Neural cell (in vitro differentiated cells): ENCODE measurements at regions not wholly inside any gene's neighbourhood (a gene's known extent, or its start where the extent isn't known, plus 50 kb on each side); places are given as distances from the start of the nearest gene placed in this dataset.

Source experiments
- CTCF ChIP-seq: fragments of 450-650 bp; IDR thresholded peaks from 2 replicates; pipeline ENCODE4 v1.5.1; 2014; ENCODE audit warnings: antibody characterized with exemption, mild to moderate bottlenecking, moderate library complexity; ENCODE audit not compliant: poor library complexity, severe bottlenecking
- EZH2 ChIP-seq: fragments of 200-600, 300-800 bp; shearing (Covaris generic), sonication (generic); IDR thresholded peaks from 2 replicates; pipeline ENCODE4 v1.6.1; 2014; ENCODE audit warnings: antibody characterized with exemption, low read length, borderline replicate concordance, mild to moderate bottlenecking; ENCODE audit not compliant: insufficient read depth, poor library complexity, severe bottlenecking
- SMC3 ChIP-seq: fragments of 450-650 bp; conservative IDR thresholded peaks from 2 replicates; pipeline ENCODE4 v1.6.1; 2014; ENCODE audit warnings: antibody characterized with exemption, mild to moderate bottlenecking, moderate library complexity; ENCODE audit not compliant: poor library complexity

DNA sequence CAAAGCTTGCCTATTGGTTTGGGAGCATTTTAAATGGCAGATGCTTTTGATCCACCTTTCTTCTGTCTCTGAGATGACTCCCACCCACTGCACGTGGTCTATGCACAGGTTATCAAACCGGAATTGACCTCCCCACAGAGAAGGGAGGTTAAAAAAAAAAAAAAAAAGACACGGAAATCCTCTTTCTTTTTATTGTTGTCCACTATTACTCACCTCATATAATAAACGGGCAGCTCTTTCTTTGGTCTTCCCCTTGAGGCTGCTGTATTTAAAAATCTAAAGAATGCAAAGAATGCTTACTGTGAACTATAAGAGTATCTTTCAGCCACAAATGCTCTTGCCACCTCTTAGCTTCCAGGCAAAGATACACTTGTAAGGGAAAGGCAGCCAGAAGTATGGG lies 329.7 kb downstream of the NDFIP2 start:
- TF ChIP-seq CTCF (no peak), SMC3 (no peak), EZH2 (no peak)
